ENCODE measurements at regions not wholly inside any gene's neighbourhood (a gene's known extent, or its start where the extent isn't known, plus 50 kb on each side); places are given as distances from the start of the nearest gene placed in this dataset.
"Not testable (repeated sequence)": the region's sequence is repeated elsewhere in the genome, so short reads cannot be mapped to it uniquely, and the experiment has no call there.

GRCh38 chr5:54387031-54387430 lies 68.5 kb upstream of the HSPB3 start:
- Histone ChIP-seq H3K27ac (no peak overlapping the region), H3K27me3 (ENCODE audit: insufficient read depth, low read depth, severe bottlenecking) (no peaks in the 10 kb centered on the region), H3K36me3 (no peaks in the 10 kb centered on the region), H3K4me3 (ENCODE audit: low read depth, low read length) (no peak overlapping the region), H3K9me3 (ENCODE audit: severe bottlenecking) (no peaks in the 10 kb centered on the region)
- TF ChIP-seq CTCF (IDR thresholded peaks at IDR 0.05; ENCODE audit: low read depth, low read length) = no peak
- DNase-seq = no peak

GRCh38 chr5:54385994-54386393 lies 69.5 kb upstream of the HSPB3 start:
- TF ChIP-seq CTCF (IDR thresholded peaks at IDR 0.05; ENCODE audit: low read depth, low read length) = no peak
- H3K4me3 ChIP-seq (ENCODE audit: low read depth, low read length) = no peak overlapping the region
- DNase-seq = no peak
- no peaks in the 10 kb centered on the region for H3K27me3 ChIP-seq (ENCODE audit: insufficient read depth, low read depth, severe bottlenecking)
- no peaks in the 10 kb centered on the region for H3K9me3 ChIP-seq (ENCODE audit: severe bottlenecking)
- H3K27ac ChIP-seq = no peak overlapping the region
- H3K36me3 ChIP-seq = no peaks in the 10 kb centered on the region

- H3K4me3 ChIP-seq (ENCODE audit: low read depth, low read length) = no peak overlapping the region
- no peak for TF ChIP-seq CTCF (IDR thresholded peaks at IDR 0.05; ENCODE audit: low read depth, low read length)
- H3K9me3 ChIP-seq (ENCODE audit: severe bottlenecking) = no peaks in the 10 kb centered on the region
- H3K27me3 ChIP-seq (ENCODE audit: insufficient read depth, low read depth, severe bottlenecking) = no peaks in the 10 kb centered on the region
- no peak overlapping the region for H3K27ac ChIP-seq
- no peaks in the 10 kb centered on the region for H3K36me3 ChIP-seq
- DNase-seq = no peak
Observed at GRCh38 chr5:54384356-54384933, 71.1 kb upstream of the HSPB3 start.

- TF ChIP-seq CTCF (IDR thresholded peaks at IDR 0.05; ENCODE audit: low read depth, low read length) = no peak
- Histone ChIP-seq H3K27me3 (ENCODE audit: insufficient read depth, low read depth, severe bottlenecking) (no peaks in the 10 kb centered on the region), H3K36me3 (no peaks in the 10 kb centered on the region), H3K27ac (no peak overlapping the region), H3K9me3 (ENCODE audit: severe bottlenecking) (no peaks in the 10 kb centered on the region), H3K4me3 (ENCODE audit: low read depth, low read length) (no peak overlapping the region)
- DNase-seq = no peak
Observed at GRCh38 chr5:54383941-54384340, 71.6 kb upstream of the HSPB3 start.

GRCh38 chr5:54383225-54383901 lies 72.1 kb upstream of the HSPB3 start:
- DNase-seq = no peak
- Histone ChIP-seq H3K36me3 (no peaks in the 10 kb centered on the region), H3K4me3 (ENCODE audit: low read depth, low read length) (no peak overlapping the region), H3K27me3 (ENCODE audit: insufficient read depth, low read depth, severe bottlenecking) (no peaks in the 10 kb centered on the region), H3K27ac (no peak overlapping the region), H3K9me3 (ENCODE audit: severe bottlenecking) (no peaks in the 10 kb centered on the region)
- TF ChIP-seq CTCF (IDR thresholded peaks at IDR 0.05; ENCODE audit: low read depth, low read length) = no peak

- not testable (repeated sequence) for H3K9me3 ChIP-seq (ENCODE audit: severe bottlenecking); H3K27ac ChIP-seq; H3K4me3 ChIP-seq (ENCODE audit: low read depth, low read length); H3K36me3 ChIP-seq; DNase-seq; H3K27me3 ChIP-seq (ENCODE audit: insufficient read depth, low read depth, severe bottlenecking)
Observed at GRCh38 chr5:54381319-54381718, 70.9 kb upstream of the ARL15 start.

All from WERI-Rb-1 (cell line).